ENCODE measurements at regions not wholly inside any gene's neighbourhood (a gene's known extent, or its start where the extent isn't known, plus 50 kb on each side); places are given as distances from the start of the nearest gene placed in this dataset.

DNA sequence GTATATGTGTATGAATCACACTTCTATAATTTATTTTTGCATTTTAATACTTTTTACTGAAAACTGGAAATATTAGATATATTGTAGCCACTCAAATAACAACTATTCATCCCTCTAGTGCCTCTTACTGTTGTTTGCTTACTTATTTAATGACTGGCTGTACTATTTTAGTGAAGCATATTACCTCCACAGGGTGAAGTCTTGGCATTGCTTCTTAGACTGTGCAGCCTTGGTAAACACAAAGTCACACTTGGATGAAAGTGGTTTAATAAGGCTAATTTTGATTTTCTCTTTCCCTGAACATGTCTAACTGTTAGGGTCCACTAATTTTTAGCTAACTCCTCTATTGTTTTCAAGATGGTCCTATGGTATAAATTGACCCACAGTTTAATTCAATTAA lies 1043.2 kb upstream of the ADGRB3 start:
- no peak for TF ChIP-seq L3MBTL2 (conservative IDR thresholded peaks at IDR 0.05)
- no peak for TF ChIP-seq SP1 (IDR thresholded peaks at IDR 0.05)
- TF ChIP-seq BHLHE40 (IDR thresholded peaks at IDR 0.05; ENCODE audit: borderline replicate concordance) = no peak
- no peak for TF ChIP-seq HDGF (IDR thresholded peaks at IDR 0.05; ENCODE audit: borderline replicate concordance)
- no peak for TF ChIP-seq FOXA1 (IDR thresholded peaks at IDR 0.05)
- no peak for TF ChIP-seq NFRKB (IDR thresholded peaks at IDR 0.05)
- TF ChIP-seq SUZ12 (IDR thresholded peaks at IDR 0.05) = no peak
- no peak for TF ChIP-seq TARDBP (IDR thresholded peaks at IDR 0.05)
- TF ChIP-seq LEF1 (IDR thresholded peaks at IDR 0.05; ENCODE audit: borderline replicate concordance) = no peak
- TF ChIP-seq, protein P1, sequence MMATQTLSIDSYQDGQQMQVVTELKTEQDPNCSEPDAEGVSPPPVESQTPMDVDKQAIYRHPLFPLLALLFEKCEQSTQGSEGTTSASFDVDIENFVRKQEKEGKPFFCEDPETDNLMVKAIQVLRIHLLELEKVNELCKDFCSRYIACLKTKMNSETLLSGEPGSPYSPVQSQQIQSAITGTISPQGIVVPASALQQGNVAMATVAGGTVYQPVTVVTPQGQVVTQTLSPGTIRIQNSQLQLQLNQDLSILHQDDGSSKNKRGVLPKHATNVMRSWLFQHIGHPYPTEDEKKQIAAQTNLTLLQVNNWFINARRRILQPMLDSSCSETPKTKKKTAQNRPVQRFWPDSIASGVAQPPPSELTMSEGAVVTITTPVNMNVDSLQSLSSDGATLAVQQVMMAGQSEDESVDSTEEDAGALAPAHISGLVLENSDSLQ (IDR thresholded peaks at IDR 0.05) = no peak
- TF ChIP-seq FOXM1 (IDR thresholded peaks at IDR 0.05; ENCODE audit: borderline replicate concordance) = no peak
- no peak for TF ChIP-seq FOXK2 (IDR thresholded peaks at IDR 0.05)
- TF ChIP-seq CTBP1 (IDR thresholded peaks at IDR 0.05; ENCODE audit: borderline replicate concordance) = no peak
